Adrenal gland (tissue), 9 donors: ENCODE measurements at regions not wholly inside any gene's neighbourhood (a gene's known extent, or its start where the extent isn't known, plus 50 kb on each side); places are given as distances from the start of the nearest gene placed in this dataset.

Experiments
- DNase-seq, 7 donors: peaks; one replicate each; pipeline ENCODE4 v3.0.0-alpha.2; 2019 to 2020
- H3K27ac ChIP-seq, 5 donors: fragments of 200-600 bp; sonication (generic) in 4 of 5; 1 replicate in 3 of 5; 2 replicates in 2 of 5; pipeline versions ENCODE4 v1.5.1 to v1.8.0; 2016 to 2020; ENCODE audit warnings: mild to moderate bottlenecking in 1 of 5
- H3K27me3 ChIP-seq: fragments of 200-600 bp; 2 replicates; pipeline ENCODE4 v1.8.0; 2021
- H3K36me3 ChIP-seq, 2 donors: fragments of 200-600 bp; replicated peaks in 1 of 2; 1 replicate in 1 of 2; 2 replicates in 1 of 2; pipeline versions ENCODE4 v1.5.1 to v1.8.0; 2018 to 2022
- H3K4me1 ChIP-seq, 2 donors: fragments of 200-600 bp; replicated peaks in 1 of 2; 1 replicate in 1 of 2; 2 replicates in 1 of 2; pipeline versions ENCODE4 v1.5.1 to v1.8.0; 2018 to 2021
- H3K4me3 ChIP-seq, 4 donors: fragments of 200-600 bp; sonication (generic) in 3 of 4; one replicate each; pipeline ENCODE4 v1.5.1; 2016 to 2018
- H3K9me3 ChIP-seq, 3 donors: fragments of 200-600 bp; sonication (generic) in 1 of 3; replicated peaks in 1 of 3; 1 replicate in 2 of 3; 2 replicates in 1 of 3; pipeline versions ENCODE4 v1.5.1 to v1.8.0; 2016 to 2021
- POLR2A ChIP-seq, 2 donors: fragments of 450-650 bp; IDR thresholded peaks; one replicate each; pipeline ENCODE4 v1.6.1; 2017; ENCODE audit warnings: antibody characterized with exemption in 2 of 2, mild to moderate bottlenecking in 2 of 2, moderate library complexity in 1 of 2
- WGBS, 4 donors: extraction: QIAGEN DNeasy Blood & Tissue Kit in 2 of 4; methylation state at CpG; one replicate each; pipeline versions ENCODE4 v1.1.5 to v1.1.7; 2013 to 2017; 5-methylcytosine and 5-hydroxymethylcytosine counted together
- intact Hi-C, 2 donors: fragments of 100-400 bp; cut with DNase I; formaldehyde crosslinking; loops; one replicate each; pipeline versions ENCODE4 v1.14.1 to v1.15.0; 2022 to 2023
- TF ChIP-seq, protein P1 (sequence below), 6 experiments: fragments of 450-650 bp in 4 of 6; fragments of 200-600 bp in 2 of 6; sonication (generic) in 1 of 6; IDR thresholded peaks; 1 replicate in 5 of 6; 2 replicates in 1 of 6; pipeline versions ENCODE4 v1.5.1 to v1.8.0; 2016 to 2021; ENCODE audit warnings: antibody characterized with exemption in 6 of 6, mild to moderate bottlenecking in 2 of 6, moderate library complexity in 1 of 6
- donor health status: healthy with polysubstance abuse.
- donor health status: Bipolar disorder and iron deficiency.
- donor health status: DM: yes; HTN: yes; CAD: no.
- donor health status: DM: no; HTN: no; CAD: no.
- donor health status: DM: no; HTN: no; CAD: no.

DNA sequence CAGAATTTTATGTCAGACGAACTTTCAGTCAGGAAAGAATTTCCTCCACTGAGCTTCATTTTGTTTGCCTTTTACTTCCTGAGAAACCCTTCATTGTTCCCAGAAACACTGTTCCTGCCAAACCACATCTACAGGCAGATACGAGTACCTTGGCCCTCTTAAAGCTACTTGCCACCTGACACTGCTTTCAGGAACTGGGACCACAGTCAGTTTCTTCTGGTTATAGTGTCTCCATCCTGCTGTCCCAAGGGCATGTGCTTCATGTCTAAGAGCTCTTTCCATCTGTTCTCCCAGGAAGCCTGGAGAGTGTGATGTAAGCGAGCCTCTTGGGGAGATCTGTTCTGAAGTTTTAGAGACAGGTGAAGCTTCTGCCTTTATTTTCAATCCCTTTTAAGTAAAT lies 161.7 kb upstream of the PLEKHA5 start:
- intact Hi-C loops, result no loop called here
- H3K9me3 ChIP-seq, result no peaks in the 10 kb centered on the region
- 73 to 81% (median 78%) methylated on average over 3 of the region's 3 CpGs for WGBS, 4 donors

GRCh38 chr12:18969512-18969911 lies 160.0 kb upstream of the PLEKHA5 start:
- 72 to 83% (median 79%) methylated on average over 5 of the region's 5 CpGs for WGBS, 4 donors
- Histone ChIP-seq H3K4me3 (no peak overlapping the region), H3K36me3 (no peaks in the 10 kb centered on the region), H3K27ac (no peak overlapping the region), H3K4me1 (no peaks in the 10 kb centered on the region), H3K27me3 (no peaks in the 10 kb centered on the region), H3K9me3 (no peaks in the 10 kb centered on the region)
- intact Hi-C loops, result no loop called here
- no peak for DNase-seq
- TF ChIP-seq POLR2A (IDR thresholded peaks at IDR 0.05), result no peak
- TF ChIP-seq, protein P1, sequence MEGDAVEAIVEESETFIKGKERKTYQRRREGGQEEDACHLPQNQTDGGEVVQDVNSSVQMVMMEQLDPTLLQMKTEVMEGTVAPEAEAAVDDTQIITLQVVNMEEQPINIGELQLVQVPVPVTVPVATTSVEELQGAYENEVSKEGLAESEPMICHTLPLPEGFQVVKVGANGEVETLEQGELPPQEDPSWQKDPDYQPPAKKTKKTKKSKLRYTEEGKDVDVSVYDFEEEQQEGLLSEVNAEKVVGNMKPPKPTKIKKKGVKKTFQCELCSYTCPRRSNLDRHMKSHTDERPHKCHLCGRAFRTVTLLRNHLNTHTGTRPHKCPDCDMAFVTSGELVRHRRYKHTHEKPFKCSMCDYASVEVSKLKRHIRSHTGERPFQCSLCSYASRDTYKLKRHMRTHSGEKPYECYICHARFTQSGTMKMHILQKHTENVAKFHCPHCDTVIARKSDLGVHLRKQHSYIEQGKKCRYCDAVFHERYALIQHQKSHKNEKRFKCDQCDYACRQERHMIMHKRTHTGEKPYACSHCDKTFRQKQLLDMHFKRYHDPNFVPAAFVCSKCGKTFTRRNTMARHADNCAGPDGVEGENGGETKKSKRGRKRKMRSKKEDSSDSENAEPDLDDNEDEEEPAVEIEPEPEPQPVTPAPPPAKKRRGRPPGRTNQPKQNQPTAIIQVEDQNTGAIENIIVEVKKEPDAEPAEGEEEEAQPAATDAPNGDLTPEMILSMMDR (IDR thresholded peaks at IDR 0.05), result no peak

More for the DNA sequence above, 161.7 kb upstream of the PLEKHA5 start:
- no peak for DNase-seq
- no peak for TF ChIP-seq POLR2A (IDR thresholded peaks at IDR 0.05)
- TF ChIP-seq, protein P1 (IDR thresholded peaks at IDR 0.05), result no peak
- Histone ChIP-seq H3K27ac (no peak overlapping the region), H3K36me3 (no peaks in the 10 kb centered on the region), H3K4me3 (no peak overlapping the region), H3K4me1 (no peaks in the 10 kb centered on the region), H3K27me3 (no peaks in the 10 kb centered on the region)

DNA sequence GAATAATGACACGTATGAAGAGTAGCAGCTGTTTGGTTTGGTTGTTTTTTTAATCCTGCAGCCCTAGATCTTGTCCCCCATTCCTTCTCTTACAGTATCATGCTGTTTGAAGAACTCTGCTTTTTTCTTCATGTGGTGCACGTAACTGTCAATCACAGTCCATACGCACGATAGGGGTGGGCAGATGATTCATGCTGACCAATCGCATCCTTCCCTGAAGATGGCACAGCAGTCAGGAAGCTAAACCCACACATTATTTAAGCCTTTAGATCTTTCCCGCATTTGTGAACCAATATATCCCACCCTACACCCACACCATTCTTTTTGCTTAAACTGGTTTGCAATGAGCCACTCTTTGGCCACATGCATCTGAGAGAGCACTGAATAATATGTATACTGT lies 158.9 kb upstream of the PLEKHA5 start:
- no peaks in the 10 kb centered on the region for H3K4me1 ChIP-seq
- H3K27me3 ChIP-seq, result no peaks in the 10 kb centered on the region
- no peaks in the 10 kb centered on the region for H3K9me3 ChIP-seq
- no peak overlapping the region for H3K27ac ChIP-seq
- WGBS, 4 donors, result 82 to 96% (median 91%) methylated on average over 6 of the region's 6 CpGs
- no peak for DNase-seq
- H3K36me3 ChIP-seq, result no peaks in the 10 kb centered on the region
- TF ChIP-seq POLR2A (IDR thresholded peaks at IDR 0.05), result no peak
- TF ChIP-seq, protein P1 (IDR thresholded peaks at IDR 0.05), result no peak
- H3K4me3 ChIP-seq, result no peak overlapping the region
- intact Hi-C loops, result no loop called here

DNA sequence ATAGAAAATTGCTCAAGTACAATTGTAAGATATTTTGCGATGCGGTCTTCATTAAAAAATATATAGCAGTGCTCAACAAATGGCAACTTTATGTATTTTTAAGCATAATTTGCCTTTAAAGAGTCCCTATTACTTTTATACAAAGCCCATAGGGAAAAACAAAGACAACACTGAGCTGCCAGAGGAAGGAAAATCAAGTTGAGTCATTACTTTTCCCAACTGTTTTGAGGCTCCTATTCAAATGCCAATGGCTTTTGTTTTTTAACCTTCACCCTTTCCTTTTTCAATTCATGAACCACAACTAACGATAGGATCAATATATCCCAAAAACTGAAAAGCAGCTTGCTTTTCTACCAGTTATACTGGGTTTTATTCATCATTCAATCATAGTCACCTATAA lies 157.6 kb upstream of the PLEKHA5 start:
- Histone ChIP-seq H3K9me3 (no peaks in the 10 kb centered on the region), H3K27ac (no peak overlapping the region), H3K4me3 (no peak overlapping the region), H3K36me3 (no peaks in the 10 kb centered on the region), H3K27me3 (no peaks in the 10 kb centered on the region), H3K4me1 (no peaks in the 10 kb centered on the region)
- 85 to 95% (median 88%) methylated on average over 3 of the region's 3 CpGs for WGBS, 4 donors
- no peak for TF ChIP-seq POLR2A (IDR thresholded peaks at IDR 0.05)
- TF ChIP-seq, protein P1 (IDR thresholded peaks at IDR 0.05), result no peak
- intact Hi-C loops, result no loop called here
- DNase-seq, result no peak
